ENCODE measurements at regions not wholly inside any gene's neighbourhood (a gene's known extent, or its start where the extent isn't known, plus 50 kb on each side); places are given as distances from the start of the nearest gene placed in this dataset.

DNA sequence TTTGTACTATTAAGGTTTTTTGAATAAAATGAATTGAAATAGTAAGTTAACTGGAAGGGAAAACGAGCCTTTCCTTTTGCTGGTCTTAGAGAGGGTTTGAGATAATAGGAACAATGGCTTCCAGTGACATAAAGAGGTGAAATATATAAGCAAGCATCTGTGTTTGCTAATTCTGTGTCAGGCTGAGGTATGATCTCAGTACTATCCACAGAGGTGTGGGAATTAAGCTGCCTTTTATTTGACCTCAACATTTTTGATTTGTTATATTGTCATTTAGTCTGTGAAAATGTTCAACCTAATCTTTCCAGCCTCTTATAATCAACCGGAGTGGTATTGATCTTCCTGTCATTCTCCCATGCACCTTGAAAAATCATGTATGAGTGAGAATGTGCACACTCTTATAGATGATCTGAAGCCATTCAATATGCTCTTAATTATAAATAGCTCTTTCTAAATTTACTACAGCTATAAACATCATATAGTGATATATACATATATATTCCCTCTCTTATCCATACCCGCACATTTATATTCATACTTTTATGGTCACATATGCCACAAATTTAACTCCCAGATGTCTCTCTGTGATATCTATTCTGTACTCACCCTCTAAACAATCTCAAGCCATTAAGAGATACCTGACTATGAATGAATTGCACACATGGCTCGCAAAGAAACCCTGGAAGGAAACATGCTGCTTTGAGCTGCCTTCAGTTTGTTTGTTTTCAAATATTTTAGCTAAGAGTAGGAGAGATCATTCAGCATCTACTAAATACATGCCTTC lies 754.7 kb upstream of the NRSN1 start:
- no peaks in the 10 kb centered on the region for H3K9me3 ChIP-seq (ENCODE audit: control insufficient read depth in 3 of 3, low read length in 3 of 3)
- no peaks in the 10 kb centered on the region for H3K27me3 ChIP-seq (ENCODE audit: control insufficient read depth in 3 of 3, insufficient read depth in 3 of 3, low read length in 3 of 3)
- no peak overlapping the region for H3K27ac ChIP-seq (ENCODE audit: low read depth, low read length)
- no peaks in the 10 kb centered on the region for H3K36me3 ChIP-seq (ENCODE audit: control insufficient read depth in 3 of 3, insufficient read depth in 3 of 3, low read length in 3 of 3)
- H3K4me3 ChIP-seq (ENCODE audit: low read length in 3 of 3) = no peak overlapping the region
- no peaks in the 10 kb centered on the region for H3K4me1 ChIP-seq (ENCODE audit: control insufficient read depth in 3 of 3, insufficient read depth in 3 of 3, low read length in 3 of 3)
- no peak overlapping the region for H3K9ac ChIP-seq (ENCODE audit: low read depth in 1 of 3, low read length in 3 of 3)

DNA sequence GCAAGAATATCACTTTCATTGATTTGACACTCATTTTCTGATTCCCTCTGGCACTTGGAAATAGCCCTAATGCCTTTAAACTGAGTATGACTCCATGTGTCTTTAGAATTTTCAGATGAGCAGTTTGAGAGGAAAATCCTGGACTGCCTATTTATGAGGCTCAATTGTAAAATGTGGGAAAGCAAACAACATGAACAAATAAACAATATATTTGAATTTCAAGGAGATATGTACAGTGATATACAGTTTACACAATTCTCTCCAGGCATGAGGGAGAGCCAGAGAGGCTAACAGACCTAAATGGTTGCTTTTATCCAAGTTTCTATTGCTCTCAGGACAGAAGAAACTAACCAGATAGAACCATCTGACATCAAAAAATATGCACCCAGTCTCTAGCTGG lies 748.2 kb upstream of the NRSN1 start:
- H3K27ac ChIP-seq (ENCODE audit: low read depth, low read length) = no peak overlapping the region
- no peaks in the 10 kb centered on the region for H3K36me3 ChIP-seq (ENCODE audit: control insufficient read depth in 3 of 3, insufficient read depth in 3 of 3, low read length in 3 of 3)
- no peak overlapping the region for H3K4me3 ChIP-seq (ENCODE audit: low read length in 3 of 3)
- no peaks in the 10 kb centered on the region for H3K27me3 ChIP-seq (ENCODE audit: control insufficient read depth in 3 of 3, insufficient read depth in 3 of 3, low read length in 3 of 3)
- no peaks in the 10 kb centered on the region for H3K4me1 ChIP-seq (ENCODE audit: control insufficient read depth in 3 of 3, insufficient read depth in 3 of 3, low read length in 3 of 3)
- H3K9ac ChIP-seq (ENCODE audit: low read depth in 1 of 3, low read length in 3 of 3) = no peak overlapping the region
- H3K9me3 ChIP-seq (ENCODE audit: control insufficient read depth in 3 of 3, low read length in 3 of 3) = no peaks in the 10 kb centered on the region

DNA sequence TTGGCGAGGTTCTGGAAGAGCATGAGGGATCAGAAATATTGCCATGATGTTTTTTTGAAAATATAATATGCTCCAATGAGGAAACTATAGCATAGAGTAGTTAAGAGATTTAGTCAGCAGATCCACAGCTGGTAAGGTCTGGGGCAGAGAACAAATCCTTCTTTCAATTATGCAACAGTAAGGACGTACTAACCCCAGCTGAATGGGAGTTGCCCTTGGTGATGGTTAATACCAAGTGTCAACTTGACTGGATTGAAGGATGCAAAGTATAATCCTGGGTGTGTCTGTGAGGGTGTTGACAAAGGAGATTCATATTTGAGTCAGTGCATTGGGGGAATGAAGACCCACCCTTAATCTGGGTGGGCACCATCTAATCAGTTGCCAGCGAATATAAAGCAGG lies 745.5 kb upstream of the NRSN1 start:
- Histone ChIP-seq H3K4me3 (ENCODE audit: low read length in 3 of 3) (no peak overlapping the region), H3K36me3 (ENCODE audit: control insufficient read depth in 3 of 3, insufficient read depth in 3 of 3, low read length in 3 of 3) (no peaks in the 10 kb centered on the region), H3K27ac (ENCODE audit: low read depth, low read length) (no peak overlapping the region), H3K4me1 (ENCODE audit: control insufficient read depth in 3 of 3, insufficient read depth in 3 of 3, low read length in 3 of 3) (no peaks in the 10 kb centered on the region), H3K9ac (ENCODE audit: low read depth in 1 of 3, low read length in 3 of 3) (no peak overlapping the region), H3K9me3 (ENCODE audit: control insufficient read depth in 3 of 3, low read length in 3 of 3) (no peaks in the 10 kb centered on the region), H3K27me3 (ENCODE audit: control insufficient read depth in 3 of 3, insufficient read depth in 3 of 3, low read length in 3 of 3) (no peaks in the 10 kb centered on the region)

DNA sequence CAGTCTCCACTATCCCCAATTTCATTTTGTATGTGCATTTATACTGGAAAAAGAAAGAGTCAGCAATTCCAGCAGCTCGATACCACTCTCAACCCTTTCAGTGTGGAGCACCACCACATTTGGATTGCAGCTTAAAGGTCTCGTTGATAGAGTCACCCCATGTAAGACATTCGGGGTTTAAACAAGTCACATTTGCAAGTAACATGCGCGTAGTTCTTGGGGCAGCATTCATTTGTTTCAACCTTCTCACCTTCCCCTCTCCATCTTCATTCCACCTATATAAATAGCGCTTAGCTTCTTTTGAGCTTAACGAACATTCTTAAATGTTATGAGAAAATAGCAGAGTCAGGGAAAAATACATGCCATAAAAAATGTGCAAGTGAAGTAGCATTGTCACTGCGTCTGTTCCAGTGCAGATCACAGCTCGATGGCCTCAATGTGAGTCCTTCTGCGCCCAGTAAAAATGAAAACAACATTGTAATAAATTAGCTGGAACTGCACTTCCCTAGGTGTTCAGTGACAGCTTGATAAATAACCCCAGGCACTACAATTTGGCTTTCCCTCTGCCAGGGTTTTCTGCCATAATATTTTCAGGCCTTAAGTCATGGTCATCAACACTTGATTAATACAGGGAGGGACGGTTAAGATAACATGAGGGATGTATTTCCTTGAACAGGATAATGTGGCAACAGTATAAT lies 737.8 kb upstream of the NRSN1 start:
- Histone ChIP-seq H3K9ac (ENCODE audit: low read depth in 1 of 3, low read length in 3 of 3) (no peak overlapping the region), H3K4me3 (ENCODE audit: low read length in 3 of 3) (no peak overlapping the region)

DNA sequence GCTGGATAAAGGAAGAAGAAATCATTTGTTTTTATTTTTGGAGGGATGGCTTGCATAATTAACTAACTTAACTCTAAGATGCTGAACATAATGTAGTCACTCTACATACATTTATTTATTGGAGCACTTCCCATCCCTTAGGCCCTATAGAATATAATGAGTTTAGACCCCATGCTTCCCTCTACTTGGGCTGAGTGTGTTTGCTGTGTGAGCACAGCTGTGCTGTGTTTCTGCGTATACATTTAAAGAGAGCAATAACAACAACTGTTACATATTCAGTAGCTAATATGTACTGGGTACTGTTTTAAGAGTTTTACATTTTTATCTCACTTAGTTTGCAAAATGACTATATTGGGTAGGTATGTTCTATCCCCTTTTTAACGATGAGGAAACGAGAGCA lies 736.6 kb upstream of the NRSN1 start:
- no peaks in the 10 kb centered on the region for H3K36me3 ChIP-seq (ENCODE audit: control insufficient read depth in 3 of 3, insufficient read depth in 3 of 3, low read length in 3 of 3)
- H3K9me3 ChIP-seq (ENCODE audit: control insufficient read depth in 3 of 3, low read length in 3 of 3) = no peaks in the 10 kb centered on the region
- H3K4me1 ChIP-seq (ENCODE audit: control insufficient read depth in 3 of 3, insufficient read depth in 3 of 3, low read length in 3 of 3) = no peaks in the 10 kb centered on the region
- no peak overlapping the region for H3K4me3 ChIP-seq (ENCODE audit: low read length in 3 of 3)
- H3K27me3 ChIP-seq (ENCODE audit: control insufficient read depth in 3 of 3, insufficient read depth in 3 of 3, low read length in 3 of 3) = no peaks in the 10 kb centered on the region
- H3K27ac ChIP-seq (ENCODE audit: low read depth, low read length) = no peak overlapping the region
- H3K9ac ChIP-seq (ENCODE audit: low read depth in 1 of 3, low read length in 3 of 3) = no peak overlapping the region

More for the DNA sequence above, 737.8 kb upstream of the NRSN1 start:
- Histone ChIP-seq H3K4me1 (ENCODE audit: control insufficient read depth in 3 of 3, insufficient read depth in 3 of 3, low read length in 3 of 3) (no peaks in the 10 kb centered on the region), H3K36me3 (ENCODE audit: control insufficient read depth in 3 of 3, insufficient read depth in 3 of 3, low read length in 3 of 3) (no peaks in the 10 kb centered on the region), H3K9me3 (ENCODE audit: control insufficient read depth in 3 of 3, low read length in 3 of 3) (no peaks in the 10 kb centered on the region), H3K27ac (ENCODE audit: low read depth, low read length) (no peak overlapping the region), H3K27me3 (ENCODE audit: control insufficient read depth in 3 of 3, insufficient read depth in 3 of 3, low read length in 3 of 3) (no peaks in the 10 kb centered on the region)

DNA sequence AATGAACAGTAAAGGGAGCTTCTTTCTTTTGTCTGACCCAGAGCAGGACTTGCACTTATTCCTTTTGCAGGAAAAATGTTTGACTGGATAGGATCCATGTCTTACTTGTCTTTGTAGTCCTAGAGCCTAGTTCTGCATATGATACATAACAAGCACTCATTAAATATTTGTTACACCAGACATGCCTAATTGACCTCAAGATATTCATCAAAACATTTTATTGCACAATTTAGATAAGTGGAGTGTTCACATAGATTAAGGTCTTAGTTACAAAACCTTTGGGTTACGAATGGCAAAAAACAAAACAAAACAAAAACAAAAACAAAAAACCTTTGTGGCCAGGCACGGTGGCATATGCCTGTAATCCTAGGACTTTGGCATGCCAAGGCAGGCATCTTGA lies 735.8 kb upstream of the NRSN1 start:
- H3K9ac ChIP-seq (ENCODE audit: low read depth in 1 of 3, low read length in 3 of 3) = no peak overlapping the region
- H3K4me1 ChIP-seq (ENCODE audit: control insufficient read depth in 3 of 3, insufficient read depth in 3 of 3, low read length in 3 of 3) = no peaks in the 10 kb centered on the region
- no peak overlapping the region for H3K27ac ChIP-seq (ENCODE audit: low read depth, low read length)
- H3K36me3 ChIP-seq (ENCODE audit: control insufficient read depth in 3 of 3, insufficient read depth in 3 of 3, low read length in 3 of 3) = no peaks in the 10 kb centered on the region
- no peaks in the 10 kb centered on the region for H3K27me3 ChIP-seq (ENCODE audit: control insufficient read depth in 3 of 3, insufficient read depth in 3 of 3, low read length in 3 of 3)
- H3K4me3 ChIP-seq (ENCODE audit: low read length in 3 of 3) = no peak overlapping the region
- no peaks in the 10 kb centered on the region for H3K9me3 ChIP-seq (ENCODE audit: control insufficient read depth in 3 of 3, low read length in 3 of 3)

DNA sequence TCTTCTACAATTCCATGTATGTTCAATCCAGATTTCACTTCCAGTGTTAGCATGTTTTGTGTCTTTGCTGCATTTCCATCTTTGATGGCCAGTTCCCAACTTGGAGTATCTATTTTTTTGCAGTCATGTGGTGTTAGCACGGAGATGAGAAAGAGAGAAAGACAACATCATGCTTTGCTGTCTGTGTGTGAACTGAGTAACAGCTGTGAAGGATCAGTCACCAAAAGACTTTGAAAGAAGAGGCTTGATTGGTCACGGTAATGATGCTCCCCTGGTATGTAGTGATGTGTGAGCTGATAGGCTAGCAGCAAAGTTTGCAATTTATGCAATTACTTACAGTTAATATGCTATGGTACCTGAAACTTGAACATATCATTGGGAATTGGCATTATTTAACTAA lies 731.3 kb upstream of the NRSN1 start:
- Histone ChIP-seq H3K9ac (ENCODE audit: low read depth in 1 of 3, low read length in 3 of 3) (no peak overlapping the region), H3K27me3 (ENCODE audit: control insufficient read depth in 3 of 3, insufficient read depth in 3 of 3, low read length in 3 of 3) (no peaks in the 10 kb centered on the region), H3K9me3 (ENCODE audit: control insufficient read depth in 3 of 3, low read length in 3 of 3) (no peaks in the 10 kb centered on the region), H3K4me1 (ENCODE audit: control insufficient read depth in 3 of 3, insufficient read depth in 3 of 3, low read length in 3 of 3) (no peaks in the 10 kb centered on the region), H3K4me3 (ENCODE audit: low read length in 3 of 3) (no peak overlapping the region), H3K36me3 (ENCODE audit: control insufficient read depth in 3 of 3, insufficient read depth in 3 of 3, low read length in 3 of 3) (no peaks in the 10 kb centered on the region), H3K27ac (ENCODE audit: low read depth, low read length) (no peak overlapping the region)

DNA sequence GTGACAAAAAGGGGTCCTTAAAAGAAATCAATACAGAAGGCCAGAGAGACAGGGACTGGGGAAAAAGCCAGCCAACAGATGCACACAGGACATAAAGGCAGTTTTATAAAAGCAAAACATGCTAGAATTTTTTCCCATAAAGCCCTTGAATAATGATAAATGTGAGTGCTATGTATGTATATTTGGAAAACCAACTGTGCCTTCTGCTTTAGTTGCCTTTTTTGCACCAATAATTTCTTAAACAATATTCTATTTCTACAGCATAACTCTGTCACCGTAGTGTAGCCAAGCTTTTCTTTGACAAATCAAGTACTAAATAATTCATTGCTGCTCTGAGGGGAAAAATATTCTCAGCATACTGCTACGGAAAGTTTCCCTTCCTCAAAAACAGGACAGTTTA lies 730.6 kb upstream of the NRSN1 start:
- no peak overlapping the region for H3K27ac ChIP-seq (ENCODE audit: low read depth, low read length)
- no peaks in the 10 kb centered on the region for H3K9me3 ChIP-seq (ENCODE audit: control insufficient read depth in 3 of 3, low read length in 3 of 3)
- H3K36me3 ChIP-seq (ENCODE audit: control insufficient read depth in 3 of 3, insufficient read depth in 3 of 3, low read length in 3 of 3) = no peaks in the 10 kb centered on the region
- no peak overlapping the region for H3K9ac ChIP-seq (ENCODE audit: low read depth in 1 of 3, low read length in 3 of 3)
- H3K27me3 ChIP-seq (ENCODE audit: control insufficient read depth in 3 of 3, insufficient read depth in 3 of 3, low read length in 3 of 3) = no peaks in the 10 kb centered on the region
- no peak overlapping the region for H3K4me3 ChIP-seq (ENCODE audit: low read length in 3 of 3)
- H3K4me1 ChIP-seq (ENCODE audit: control insufficient read depth in 3 of 3, insufficient read depth in 3 of 3, low read length in 3 of 3) = no peaks in the 10 kb centered on the region

DNA sequence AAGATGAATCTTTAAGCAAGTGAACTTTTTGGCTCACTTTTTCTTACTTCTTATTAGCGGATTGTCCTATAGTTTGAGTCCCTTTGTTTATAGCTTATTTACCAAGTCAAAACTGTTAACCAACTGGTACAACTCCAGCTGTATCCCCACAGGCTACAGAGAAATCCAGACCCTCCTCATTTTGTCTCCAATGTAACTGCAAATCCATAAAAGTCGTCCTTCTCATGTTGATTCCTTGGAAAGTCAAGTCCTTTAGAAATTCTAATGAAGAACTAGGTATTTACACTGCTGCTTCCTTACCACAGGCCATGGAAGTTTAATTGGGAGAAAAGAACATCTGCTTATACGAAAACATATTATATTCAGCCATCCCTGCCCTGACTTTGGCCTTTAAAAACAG lies 729.1 kb upstream of the NRSN1 start:
- Histone ChIP-seq H3K9ac (ENCODE audit: low read depth in 1 of 3, low read length in 3 of 3) (no peak overlapping the region), H3K36me3 (ENCODE audit: control insufficient read depth in 3 of 3, insufficient read depth in 3 of 3, low read length in 3 of 3) (no peaks in the 10 kb centered on the region), H3K9me3 (ENCODE audit: control insufficient read depth in 3 of 3, low read length in 3 of 3) (no peaks in the 10 kb centered on the region), H3K27ac (ENCODE audit: low read depth, low read length) (no peak overlapping the region), H3K27me3 (ENCODE audit: control insufficient read depth in 3 of 3, insufficient read depth in 3 of 3, low read length in 3 of 3) (no peaks in the 10 kb centered on the region), H3K4me3 (ENCODE audit: low read length in 3 of 3) (no peak overlapping the region), H3K4me1 (ENCODE audit: control insufficient read depth in 3 of 3, insufficient read depth in 3 of 3, low read length in 3 of 3) (no peaks in the 10 kb centered on the region)

DNA sequence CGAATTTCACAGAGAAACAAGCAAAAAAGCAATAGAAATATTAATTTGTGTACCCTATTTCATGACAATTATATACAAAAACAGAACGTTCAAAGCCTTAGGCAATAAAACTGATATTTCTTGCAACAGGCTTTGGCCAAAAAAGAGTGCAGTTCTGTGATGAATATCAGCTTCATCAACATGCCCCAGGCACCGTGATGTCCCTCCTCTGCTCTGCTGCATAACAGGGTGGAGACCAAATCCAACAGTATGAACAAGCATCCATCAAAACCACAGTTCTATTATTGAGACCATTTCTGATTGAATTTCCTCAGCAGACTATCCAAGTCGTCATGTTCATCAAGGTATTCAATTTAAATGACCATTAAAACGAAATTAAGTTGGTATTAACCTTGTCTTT lies 722.6 kb upstream of the NRSN1 start:
- Histone ChIP-seq H3K9ac (ENCODE audit: low read depth in 1 of 3, low read length in 3 of 3) (no peak overlapping the region), H3K4me1 (ENCODE audit: control insufficient read depth in 3 of 3, insufficient read depth in 3 of 3, low read length in 3 of 3) (no peaks in the 10 kb centered on the region), H3K27ac (ENCODE audit: low read depth, low read length) (no peak overlapping the region), H3K27me3 (ENCODE audit: control insufficient read depth in 3 of 3, insufficient read depth in 3 of 3, low read length in 3 of 3) (no peaks in the 10 kb centered on the region), H3K4me3 (ENCODE audit: low read length in 3 of 3) (no peak overlapping the region), H3K9me3 (ENCODE audit: control insufficient read depth in 3 of 3, low read length in 3 of 3) (no peaks in the 10 kb centered on the region), H3K36me3 (ENCODE audit: control insufficient read depth in 3 of 3, insufficient read depth in 3 of 3, low read length in 3 of 3) (no peaks in the 10 kb centered on the region)
